ENCODE measurements at regions not wholly inside any gene's neighbourhood (a gene's known extent, or its start where the extent isn't known, plus 50 kb on each side); places are given as distances from the start of the nearest gene placed in this dataset.

DNA sequence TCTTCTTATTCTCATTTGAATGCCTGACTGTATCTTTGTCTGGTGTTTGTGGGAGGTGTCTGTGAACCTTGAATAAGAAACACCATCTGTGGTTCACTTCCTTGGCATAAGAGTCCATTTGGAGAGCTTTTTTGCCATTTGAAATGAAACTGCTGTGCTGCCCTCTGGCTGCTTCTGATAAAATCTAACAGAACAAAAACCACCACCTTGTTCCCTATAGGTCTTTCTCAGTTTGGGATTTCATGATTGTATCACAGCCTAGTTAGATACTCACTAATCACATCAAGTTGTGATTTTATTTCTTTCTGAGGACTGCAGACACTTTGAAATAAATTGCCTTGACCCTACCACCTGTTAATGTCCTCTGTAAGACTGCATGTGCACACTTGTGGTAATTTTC lies 102.7 kb upstream of the FAM13C start:
- Mint-ChIP-seq H3K9me3 (peaks cover 0 to 25% (median 0%) of the 10 kb centered on the region in 11 donors), H3K4me1 (no peaks in the 10 kb centered on the region), H3K4me3 (no peak overlapping the region), H3K27me3 (peaks cover 0 to 6% (median 0%) of the 10 kb centered on the region in 5 donors), H3K27ac (no peak overlapping the region), H3K36me3 (no peaks in the 10 kb centered on the region)
- Histone ChIP-seq H3K4me3 (ENCODE audit: low read length) (no peak overlapping the region), H3K27ac (ENCODE audit: low read depth, low read length) (no peak overlapping the region), H3K36me3 (ENCODE audit: control insufficient read depth in 2 of 3, insufficient read depth in 3 of 3, low read length in 3 of 3) (no peaks in the 10 kb centered on the region), H3K4me1 (ENCODE audit: control insufficient read depth in 2 of 2, insufficient read depth in 2 of 2, low read length in 2 of 2) (no peaks in the 10 kb centered on the region), H3K27me3 (ENCODE audit: control insufficient read depth in 2 of 2, insufficient read depth in 2 of 2, low read length in 2 of 2) (no peaks in the 10 kb centered on the region), H3K9me3 (ENCODE audit: control insufficient read depth in 2 of 3, low read length in 3 of 3) (no peaks in the 10 kb centered on the region)
- POLR2A ChIA-PET, result no interaction called here
- ATAC-seq, result no peak
- DNase-seq, result no peak
- CTCF ChIA-PET, result no interaction called here
- intact Hi-C loops (cut with micrococcal nuclease), result no loop called here

DNA sequence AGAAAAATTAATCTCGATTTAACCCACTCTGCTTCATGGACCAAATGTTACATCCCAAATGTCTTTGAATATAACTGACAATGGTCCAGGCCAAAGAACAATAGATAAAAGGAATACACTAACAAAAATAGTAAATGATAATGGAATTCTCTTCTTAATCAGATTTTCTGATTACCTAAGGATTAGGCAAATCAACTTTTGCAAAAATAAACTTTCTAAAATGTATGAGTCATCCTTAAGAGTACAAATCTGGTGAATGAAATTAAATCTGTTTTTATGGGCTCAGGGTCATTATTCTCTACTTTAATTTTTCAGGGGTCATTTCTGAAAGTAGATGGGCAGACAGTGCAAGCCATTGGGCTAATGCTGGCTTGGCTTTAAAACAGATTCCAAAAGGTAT lies 102.1 kb upstream of the FAM13C start:
- no peak overlapping the region for H3K27ac ChIP-seq (ENCODE audit: low read depth, low read length)
- no peaks in the 10 kb centered on the region for H3K4me1 Mint-ChIP-seq
- no peaks in the 10 kb centered on the region for H3K27me3 ChIP-seq (ENCODE audit: control insufficient read depth in 2 of 2, insufficient read depth in 2 of 2, low read length in 2 of 2)
- H3K27me3 Mint-ChIP-seq, result peaks cover 0 to 6% (median 0%) of the 10 kb centered on the region in 5 donors
- intact Hi-C loops (cut with micrococcal nuclease), result no loop called here
- no peak overlapping the region for H3K4me3 ChIP-seq (ENCODE audit: low read length)
- no peak overlapping the region for H3K27ac Mint-ChIP-seq
- no peaks in the 10 kb centered on the region for H3K9me3 ChIP-seq (ENCODE audit: control insufficient read depth in 2 of 3, low read length in 3 of 3)
- no peaks in the 10 kb centered on the region for H3K36me3 ChIP-seq (ENCODE audit: control insufficient read depth in 2 of 3, insufficient read depth in 3 of 3, low read length in 3 of 3)
- CTCF ChIA-PET, result no interaction called here
- DNase-seq (no peak), ATAC-seq (no peak)
- H3K4me3 Mint-ChIP-seq, result no peak overlapping the region
- peaks cover 0 to 25% (median 0%) of the 10 kb centered on the region in 11 donors for H3K9me3 Mint-ChIP-seq
- H3K4me1 ChIP-seq (ENCODE audit: control insufficient read depth in 2 of 2, insufficient read depth in 2 of 2, low read length in 2 of 2), result no peaks in the 10 kb centered on the region
- no peaks in the 10 kb centered on the region for H3K36me3 Mint-ChIP-seq
- POLR2A ChIA-PET, result no interaction called here

DNA sequence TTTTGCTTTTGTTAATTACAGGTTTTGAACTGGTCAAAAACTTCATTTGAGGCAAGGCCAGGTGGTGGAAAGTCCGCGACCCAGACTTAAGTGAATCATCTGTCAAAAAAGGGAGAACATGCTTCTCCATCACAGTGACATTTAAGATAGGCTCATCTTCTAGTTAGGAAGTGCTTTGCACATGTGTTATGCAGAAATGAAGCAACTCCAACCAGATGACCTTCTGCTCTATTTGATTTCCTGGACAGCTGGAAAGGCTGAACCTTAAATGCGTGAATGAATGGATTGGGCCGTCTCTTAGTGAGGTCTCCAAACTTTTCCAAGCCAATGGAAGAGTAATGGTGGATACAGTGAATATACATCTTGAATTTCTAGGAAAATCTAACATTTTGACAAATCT lies 101.6 kb upstream of the FAM13C start:
- Mint-ChIP-seq H3K9me3 (peaks cover 0 to 21% (median 0%) of the 10 kb centered on the region in 11 donors), H3K4me3 (no peak overlapping the region), H3K27me3 (peaks cover 0 to 6% (median 0%) of the 10 kb centered on the region in 5 donors), H3K36me3 (no peaks in the 10 kb centered on the region), H3K27ac (no peak overlapping the region), H3K4me1 (no peaks in the 10 kb centered on the region)
- ChIA-PET CTCF (no interaction called here), POLR2A (no interaction called here)
- no peaks in the 10 kb centered on the region for H3K9me3 ChIP-seq (ENCODE audit: control insufficient read depth in 2 of 3, low read length in 3 of 3)
- no peaks in the 10 kb centered on the region for H3K36me3 ChIP-seq (ENCODE audit: control insufficient read depth in 2 of 3, insufficient read depth in 3 of 3, low read length in 3 of 3)
- H3K27ac ChIP-seq (ENCODE audit: low read depth, low read length), result no peak overlapping the region
- H3K4me1 ChIP-seq (ENCODE audit: control insufficient read depth in 2 of 2, insufficient read depth in 2 of 2, low read length in 2 of 2), result no peaks in the 10 kb centered on the region
- no peak for DNase-seq
- intact Hi-C loops (cut with micrococcal nuclease), result no loop called here
- no peak overlapping the region for H3K4me3 ChIP-seq (ENCODE audit: low read length)
- no peak for ATAC-seq
- H3K27me3 ChIP-seq (ENCODE audit: control insufficient read depth in 2 of 2, insufficient read depth in 2 of 2, low read length in 2 of 2), result no peaks in the 10 kb centered on the region

DNA sequence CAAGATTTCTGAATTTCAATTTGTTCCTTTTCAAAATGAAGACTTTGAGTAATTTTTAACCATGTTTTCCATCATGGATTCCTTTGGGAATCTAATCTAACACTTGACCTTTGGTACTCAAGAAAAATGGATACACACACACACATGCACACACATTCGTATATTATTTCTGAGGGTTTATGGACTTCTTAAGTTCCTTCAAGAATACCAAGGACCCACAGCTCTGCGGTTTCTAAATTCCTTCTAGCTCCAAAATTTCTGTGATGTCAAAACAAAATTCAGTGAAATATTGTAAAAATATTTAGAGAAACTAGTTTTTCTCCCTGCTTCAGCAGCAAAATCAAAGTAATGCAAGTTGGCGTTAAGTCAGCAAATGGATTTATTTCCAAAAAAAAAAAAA lies 98.3 kb upstream of the FAM13C start:
- Histone ChIP-seq H3K4me1 (ENCODE audit: control insufficient read depth in 2 of 2, insufficient read depth in 2 of 2, low read length in 2 of 2) (no peaks in the 10 kb centered on the region), H3K4me3 (ENCODE audit: low read length) (no peak overlapping the region), H3K27ac (ENCODE audit: low read depth, low read length) (no peak overlapping the region), H3K36me3 (ENCODE audit: control insufficient read depth in 2 of 3, insufficient read depth in 3 of 3, low read length in 3 of 3) (no peaks in the 10 kb centered on the region), H3K9me3 (ENCODE audit: control insufficient read depth in 2 of 3, low read length in 3 of 3) (no peaks in the 10 kb centered on the region), H3K27me3 (ENCODE audit: control insufficient read depth in 2 of 2, insufficient read depth in 2 of 2, low read length in 2 of 2) (no peaks in the 10 kb centered on the region)
- Mint-ChIP-seq H3K27ac (no peak overlapping the region), H3K36me3 (no peaks in the 10 kb centered on the region), H3K4me1 (no peaks in the 10 kb centered on the region), H3K4me3 (no peak overlapping the region), H3K27me3 (peaks cover 0 to 6% (median 0%) of the 10 kb centered on the region in 5 donors), H3K9me3 (peaks cover 0 to 15% (median 0%) of the 10 kb centered on the region in 11 donors)
- ATAC-seq (no peak), DNase-seq (no peak)
- intact Hi-C loops (cut with micrococcal nuclease), result no loop called here
- ChIA-PET CTCF (no interaction called here), POLR2A (no interaction called here)

DNA sequence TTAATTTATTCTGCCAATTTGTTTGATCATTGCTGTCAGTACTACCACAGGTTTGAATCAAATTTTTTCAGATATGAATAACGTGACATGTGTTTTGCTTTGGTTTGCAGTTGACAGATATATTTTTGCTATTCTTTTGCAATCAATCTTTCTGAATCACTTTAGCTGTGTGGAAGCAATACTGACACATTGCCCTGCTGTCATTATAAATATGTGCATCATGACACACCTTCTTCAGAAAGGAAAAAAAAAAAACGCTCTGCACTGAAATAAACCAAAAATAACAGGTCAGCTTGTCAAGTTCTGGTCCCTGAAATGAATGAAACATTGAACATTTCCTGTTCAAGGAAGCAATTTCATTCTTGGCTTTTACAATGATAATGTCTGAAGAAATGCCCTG lies 93.8 kb upstream of the FAM13C start:
- no peaks in the 10 kb centered on the region for H3K4me1 ChIP-seq (ENCODE audit: control insufficient read depth in 2 of 2, insufficient read depth in 2 of 2, low read length in 2 of 2)
- no peak overlapping the region for H3K4me3 Mint-ChIP-seq
- no peaks in the 10 kb centered on the region for H3K27me3 Mint-ChIP-seq
- H3K36me3 Mint-ChIP-seq, result no peaks in the 10 kb centered on the region
- no peak for ATAC-seq
- CTCF ChIA-PET, result no interaction called here
- no peak overlapping the region for H3K4me3 ChIP-seq (ENCODE audit: low read length)
- no peaks in the 10 kb centered on the region for H3K9me3 ChIP-seq (ENCODE audit: control insufficient read depth in 2 of 3, low read length in 3 of 3)
- H3K27me3 ChIP-seq (ENCODE audit: control insufficient read depth in 2 of 2, insufficient read depth in 2 of 2, low read length in 2 of 2), result no peaks in the 10 kb centered on the region
- no peaks in the 10 kb centered on the region for H3K36me3 ChIP-seq (ENCODE audit: control insufficient read depth in 2 of 3, insufficient read depth in 3 of 3, low read length in 3 of 3)
- H3K9me3 Mint-ChIP-seq, result peaks cover 0 to 12% (median 0%) of the 10 kb centered on the region in 11 donors
- DNase-seq, result no peak
- H3K27ac ChIP-seq (ENCODE audit: low read depth, low read length), result no peak overlapping the region
- no peak overlapping the region for H3K27ac Mint-ChIP-seq
- no peaks in the 10 kb centered on the region for H3K4me1 Mint-ChIP-seq
- intact Hi-C loops (cut with micrococcal nuclease), result no loop called here
- POLR2A ChIA-PET, result no interaction called here

DNA sequence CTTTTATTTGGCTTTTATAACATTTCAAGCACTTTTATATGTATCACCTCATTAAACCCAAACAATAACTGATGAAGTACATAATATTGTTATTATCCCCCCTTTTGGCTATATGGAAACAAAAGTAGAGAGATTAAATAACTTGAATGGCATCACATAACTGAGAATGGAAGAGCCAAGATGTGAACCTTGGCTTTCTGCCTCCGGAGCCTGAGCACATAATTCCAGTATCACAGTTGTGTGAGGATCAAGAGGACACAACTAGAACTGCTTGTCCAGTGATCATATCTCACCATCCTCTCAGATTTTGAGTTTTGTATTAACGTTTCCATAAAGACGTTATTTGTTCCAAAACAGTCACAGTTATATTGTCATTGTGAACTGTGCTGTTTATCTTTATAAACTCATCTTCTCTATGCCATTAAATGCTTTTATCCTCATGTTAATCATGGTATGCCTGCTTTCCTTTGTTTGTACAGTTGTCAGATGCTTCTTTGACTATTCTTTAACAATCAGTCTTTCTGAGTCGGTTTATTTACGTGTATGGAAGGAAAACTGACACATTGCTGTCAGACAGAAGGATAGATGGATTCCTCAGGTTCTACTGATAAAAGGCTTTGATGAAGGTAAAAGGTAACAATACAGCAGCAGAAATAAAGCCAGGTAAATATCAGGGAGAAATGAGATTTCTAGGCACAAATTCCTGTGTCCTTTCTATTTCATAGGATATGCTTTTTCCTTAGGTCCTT lies 92.0 kb upstream of the FAM13C start:
- ChIA-PET CTCF (no interaction called here), POLR2A (no interaction called here)
- Mint-ChIP-seq H3K27me3 (no peaks in the 10 kb centered on the region), H3K9me3 (peaks cover 0 to 16% (median 2%) of the 10 kb centered on the region in 11 donors), H3K4me1 (no peaks in the 10 kb centered on the region), H3K27ac (no peak overlapping the region), H3K4me3 (no peak overlapping the region), H3K36me3 (peaks cover 0 to 4% (median 0%) of the 10 kb centered on the region in 5 donors)
- DNase-seq (no peak), ATAC-seq (no peak)
- H3K27ac ChIP-seq (ENCODE audit: low read depth, low read length), result no peak overlapping the region
- no peaks in the 10 kb centered on the region for H3K4me1 ChIP-seq (ENCODE audit: control insufficient read depth in 2 of 2, insufficient read depth in 2 of 2, low read length in 2 of 2)
- no peaks in the 10 kb centered on the region for H3K36me3 ChIP-seq (ENCODE audit: control insufficient read depth in 2 of 3, insufficient read depth in 3 of 3, low read length in 3 of 3)
- no peaks in the 10 kb centered on the region for H3K9me3 ChIP-seq (ENCODE audit: control insufficient read depth in 2 of 3, low read length in 3 of 3)
- intact Hi-C loops (cut with micrococcal nuclease), result no loop called here
- no peaks in the 10 kb centered on the region for H3K27me3 ChIP-seq (ENCODE audit: control insufficient read depth in 2 of 2, insufficient read depth in 2 of 2, low read length in 2 of 2)
- no peak overlapping the region for H3K4me3 ChIP-seq (ENCODE audit: low read length)

DNA sequence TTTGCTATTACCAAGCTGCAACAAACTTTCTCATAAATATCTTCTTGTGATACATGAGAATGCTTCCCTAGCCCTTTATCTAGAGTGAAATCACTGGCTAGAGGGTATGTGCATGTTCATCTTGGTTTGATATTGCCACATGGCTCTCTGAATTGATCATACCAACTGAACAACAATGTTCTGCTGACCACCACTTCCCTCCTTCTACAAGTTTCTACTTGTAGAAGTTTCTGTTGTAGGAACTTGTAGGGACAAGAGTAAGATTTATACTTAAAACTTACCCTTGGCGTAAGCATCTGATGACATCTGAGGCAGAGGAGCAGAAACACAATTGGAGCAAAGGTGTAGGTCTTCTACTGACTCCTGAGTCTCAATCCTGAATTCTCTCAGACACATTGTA lies 86.3 kb upstream of the FAM13C start:
- peaks cover 0 to 4% (median 0%) of the 10 kb centered on the region in 5 donors for H3K36me3 Mint-ChIP-seq
- H3K9me3 Mint-ChIP-seq, result peaks cover 0 to 7% (median 3%) of the 10 kb centered on the region in 11 donors
- POLR2A ChIA-PET, result no interaction called here
- no peak overlapping the region for H3K4me3 Mint-ChIP-seq
- no peaks in the 10 kb centered on the region for H3K9me3 ChIP-seq (ENCODE audit: control insufficient read depth in 2 of 3, low read length in 3 of 3)
- intact Hi-C loops (cut with micrococcal nuclease), result no loop called here
- no peak overlapping the region for H3K27ac Mint-ChIP-seq
- DNase-seq (no peak), ATAC-seq (no peak)
- H3K27me3 Mint-ChIP-seq, result no peaks in the 10 kb centered on the region
- CTCF ChIA-PET, result no interaction called here
- H3K27me3 ChIP-seq (ENCODE audit: control insufficient read depth in 2 of 2, insufficient read depth in 2 of 2, low read length in 2 of 2), result no peaks in the 10 kb centered on the region
- no peak overlapping the region for H3K27ac ChIP-seq (ENCODE audit: low read depth, low read length)
- H3K36me3 ChIP-seq (ENCODE audit: control insufficient read depth in 2 of 3, insufficient read depth in 3 of 3, low read length in 3 of 3), result no peaks in the 10 kb centered on the region
- H3K4me1 ChIP-seq (ENCODE audit: control insufficient read depth in 2 of 2, insufficient read depth in 2 of 2, low read length in 2 of 2), result no peaks in the 10 kb centered on the region
- H3K4me3 ChIP-seq (ENCODE audit: low read length), result no peak overlapping the region
- no peaks in the 10 kb centered on the region for H3K4me1 Mint-ChIP-seq

Data from naive thymus-derived CD4-positive, alpha-beta T cell (primary cell).